MM.1S (cell line): ENCODE measurements at regions not wholly inside any gene's neighbourhood (a gene's known extent, or its start where the extent isn't known, plus 50 kb on each side); places are given as distances from the start of the nearest gene placed in this dataset.

Experiments
- DNase-seq: peaks from one replicate; pipeline ENCODE4 v3.0.0-alpha.2; 2015
- H2AFZ ChIP-seq: fragments of 300-600 bp; sonication (generic); 2 replicates; pipeline ENCODE4 v1.6.0; 2016; ENCODE audit warnings: antibody characterized with exemption, low read length
- H3F3A ChIP-seq: fragments of 300-600 bp; sonication (generic); 2 replicates; pipeline ENCODE4 v1.6.1; 2016; ENCODE audit warnings: mild to moderate bottlenecking, antibody characterized with exemption, low read length, moderate library complexity, mixed read lengths; ENCODE audit not compliant: insufficient read depth
- H3K27ac ChIP-seq: fragments of 300-600 bp; sonication (generic); 2 replicates; pipeline ENCODE4 v1.5.1; 2016; ENCODE audit warnings: mild to moderate bottlenecking, low read length
- H3K27me3 ChIP-seq: fragments of 300-600 bp; sonication (generic); replicated peaks from 2 replicates; pipeline ENCODE4 v1.6.0; 2016; ENCODE audit warnings: low read length; ENCODE audit not compliant: insufficient read depth
- H3K36me3 ChIP-seq: fragments of 300-600 bp; sonication (generic); replicated peaks from 2 replicates; pipeline ENCODE4 v1.6.1; 2016; ENCODE audit warnings: mild to moderate bottlenecking, low read length, mixed read lengths; ENCODE audit not compliant: insufficient read depth
- H3K4me1 ChIP-seq: fragments of 300-600 bp; sonication (generic); 2 replicates; pipeline ENCODE4 v1.6.1; 2016; ENCODE audit warnings: low read length, mixed read lengths
- H3K4me2 ChIP-seq: fragments of 300-600 bp; sonication (generic); 2 replicates; pipeline ENCODE4 v1.6.0; 2016; ENCODE audit warnings: low read depth, low read length
- H3K4me3 ChIP-seq: fragments of 300-600 bp; sonication (generic); 2 replicates; pipeline ENCODE4 v1.5.1; 2016; ENCODE audit warnings: low read length, mixed read lengths
- H3K79me2 ChIP-seq: fragments of 300-600 bp; sonication (generic); 2 replicates; pipeline ENCODE4 v1.6.1; 2016; ENCODE audit warnings: mixed run types, low read length, mixed read lengths
- H3K9ac ChIP-seq: fragments of 300-600 bp; sonication (generic); 2 replicates; pipeline ENCODE4 v1.6.1; 2016; ENCODE audit warnings: low read length, mixed read lengths
- H3K9me2 ChIP-seq: fragments of 300-600 bp; sonication (generic); replicated peaks from 2 replicates; pipeline ENCODE4 v1.6.1; 2016; ENCODE audit warnings: mild to moderate bottlenecking, low read length, mixed read lengths; ENCODE audit not compliant: insufficient read depth
- H3K9me3 ChIP-seq: fragments of 300-600 bp; sonication (generic); replicated peaks from 2 replicates; pipeline ENCODE4 v1.6.1; 2016; ENCODE audit warnings: mild to moderate bottlenecking, low read length, mixed read lengths; ENCODE audit not compliant: insufficient read depth
- H4K20me1 ChIP-seq: fragments of 300-600 bp; sonication (generic); 2 replicates; pipeline ENCODE4 v1.6.1; 2016; ENCODE audit warnings: mild to moderate bottlenecking, low read length, moderate library complexity, mixed read lengths; ENCODE audit not compliant: insufficient read depth
- EZH2 ChIP-seq: fragments of 300-600 bp; sonication (generic); optimal IDR thresholded peaks from 2 replicates; pipeline ENCODE3; 2017; ENCODE audit warnings: low read depth, mild to moderate bottlenecking, antibody characterized with exemption, low read length, mixed read lengths
- EZH2phosphoT487 ChIP-seq: fragments of 300-600 bp; sonication (generic); IDR thresholded peaks from 2 replicates; pipeline ENCODE4 v1.6.1; 2018; ENCODE audit warnings: antibody characterized with exemption, low read length
- TF ChIP-seq, protein P1 (sequence below): fragments of 300-600 bp; sonication (generic); IDR thresholded peaks from 2 replicates; pipeline ENCODE4 v1.5.1; 2016; ENCODE audit warnings: antibody characterized with exemption, low read length, mixed read lengths

DNA sequence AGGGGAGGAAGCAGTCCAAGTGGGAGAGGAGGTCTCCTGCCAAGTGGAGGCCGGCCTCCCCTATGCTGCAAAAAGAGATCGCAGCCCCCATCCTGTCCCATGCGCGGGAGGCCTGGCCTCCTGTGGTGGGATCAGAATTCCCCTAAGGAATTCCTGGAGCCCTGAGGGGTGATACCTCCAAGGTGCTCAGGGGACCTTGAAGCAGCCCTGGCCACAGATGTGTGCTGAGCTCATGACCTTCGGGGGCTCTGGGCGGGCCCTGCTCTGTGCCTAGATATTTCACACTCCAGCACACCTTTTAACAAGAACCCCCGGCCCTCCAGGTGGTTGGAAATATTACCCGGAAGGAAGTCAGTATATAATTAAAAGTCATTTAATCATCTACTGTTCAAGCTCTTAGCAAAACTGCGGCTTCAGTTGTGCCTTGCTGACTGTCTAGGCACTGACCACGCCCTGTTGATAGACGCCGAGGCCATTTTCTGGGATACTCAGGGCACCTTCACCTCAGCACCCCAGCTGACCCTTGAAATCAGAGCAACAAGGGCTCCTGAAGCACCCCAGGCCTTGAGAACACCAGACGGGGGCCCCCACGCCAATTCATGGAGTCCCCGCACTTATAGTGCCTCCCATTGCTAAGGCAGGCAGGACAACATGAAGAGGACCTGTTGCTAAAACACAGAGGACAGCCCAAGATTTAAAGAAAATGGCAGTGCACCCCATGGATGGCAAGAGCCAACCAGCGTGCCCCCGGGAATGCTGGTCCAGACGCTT is 119.1 kb downstream of the NDUFA10 start:
- Histone ChIP-seq H3K4me2 (no peak overlapping the region), H4K20me1 (no peaks in the 10 kb centered on the region), H3K9ac (no peak overlapping the region), H3K27ac (no peak overlapping the region), H3K9me2 (no peaks in the 10 kb centered on the region), H3K79me2 (no peaks in the 10 kb centered on the region), H3K9me3 (no peaks in the 10 kb centered on the region), H3K4me3 (no peak overlapping the region), H3K36me3 (no peaks in the 10 kb centered on the region), H3K4me1 (no peaks in the 10 kb centered on the region), H3K27me3 (no peaks in the 10 kb centered on the region), H3F3A (no peaks in the 10 kb centered on the region), H2AFZ (no peak overlapping the region)
- no peak for DNase-seq
- TF ChIP-seq, protein P1, sequence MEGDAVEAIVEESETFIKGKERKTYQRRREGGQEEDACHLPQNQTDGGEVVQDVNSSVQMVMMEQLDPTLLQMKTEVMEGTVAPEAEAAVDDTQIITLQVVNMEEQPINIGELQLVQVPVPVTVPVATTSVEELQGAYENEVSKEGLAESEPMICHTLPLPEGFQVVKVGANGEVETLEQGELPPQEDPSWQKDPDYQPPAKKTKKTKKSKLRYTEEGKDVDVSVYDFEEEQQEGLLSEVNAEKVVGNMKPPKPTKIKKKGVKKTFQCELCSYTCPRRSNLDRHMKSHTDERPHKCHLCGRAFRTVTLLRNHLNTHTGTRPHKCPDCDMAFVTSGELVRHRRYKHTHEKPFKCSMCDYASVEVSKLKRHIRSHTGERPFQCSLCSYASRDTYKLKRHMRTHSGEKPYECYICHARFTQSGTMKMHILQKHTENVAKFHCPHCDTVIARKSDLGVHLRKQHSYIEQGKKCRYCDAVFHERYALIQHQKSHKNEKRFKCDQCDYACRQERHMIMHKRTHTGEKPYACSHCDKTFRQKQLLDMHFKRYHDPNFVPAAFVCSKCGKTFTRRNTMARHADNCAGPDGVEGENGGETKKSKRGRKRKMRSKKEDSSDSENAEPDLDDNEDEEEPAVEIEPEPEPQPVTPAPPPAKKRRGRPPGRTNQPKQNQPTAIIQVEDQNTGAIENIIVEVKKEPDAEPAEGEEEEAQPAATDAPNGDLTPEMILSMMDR = no peak
- TF ChIP-seq EZH2 = no peak
- no peak for TF ChIP-seq EZH2phosphoT487

GRCh38 chr2:239905306-239905705 is 119.8 kb downstream of the NDUFA10 start:
- H3K36me3 ChIP-seq = no peaks in the 10 kb centered on the region
- no peak overlapping the region for H2AFZ ChIP-seq
- H3K79me2 ChIP-seq = no peaks in the 10 kb centered on the region
- H3K27ac ChIP-seq = no peak overlapping the region
- H4K20me1 ChIP-seq = no peaks in the 10 kb centered on the region
- no peak overlapping the region for H3K4me2 ChIP-seq
- H3K4me3 ChIP-seq = no peak overlapping the region
- H3K9me3 ChIP-seq = no peaks in the 10 kb centered on the region
- TF ChIP-seq, protein P1 = no peak
- TF ChIP-seq EZH2phosphoT487 (no peak), EZH2 (no peak)
- DNase-seq = no peak
- H3K9ac ChIP-seq = no peak overlapping the region
- H3K4me1 ChIP-seq = no peaks in the 10 kb centered on the region
- no peaks in the 10 kb centered on the region for H3K9me2 ChIP-seq
- H3F3A ChIP-seq = no peaks in the 10 kb centered on the region
- no peaks in the 10 kb centered on the region for H3K27me3 ChIP-seq

DNA sequence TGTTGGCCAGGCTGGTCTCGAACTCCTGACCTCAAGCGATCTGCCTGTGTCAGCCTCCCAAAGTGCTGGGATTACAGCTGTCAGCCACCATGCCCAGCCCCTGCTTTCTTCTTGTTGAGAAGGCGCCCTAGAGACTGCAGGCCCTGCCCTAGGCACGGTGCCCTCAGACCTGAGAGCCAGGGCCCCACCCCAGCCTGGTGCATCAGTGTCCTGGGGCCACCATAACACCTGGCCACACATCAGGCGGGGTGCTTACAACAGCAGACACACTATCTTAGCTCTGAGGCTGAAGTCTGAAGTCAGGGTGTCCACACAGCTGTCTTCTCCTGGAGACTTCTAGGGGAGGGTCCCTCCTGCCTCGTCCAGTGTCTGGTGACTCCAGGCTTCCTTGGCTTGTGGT is 120.6 kb downstream of the NDUFA10 start:
- Histone ChIP-seq H3K9me2 (no peaks in the 10 kb centered on the region), H4K20me1 (no peaks in the 10 kb centered on the region), H3K9ac (no peak overlapping the region), H3K4me1 (no peaks in the 10 kb centered on the region), H2AFZ (no peak overlapping the region), H3K4me2 (no peak overlapping the region), H3K4me3 (no peak overlapping the region), H3K9me3 (no peaks in the 10 kb centered on the region), H3K27me3 (no peaks in the 10 kb centered on the region), H3K79me2 (no peaks in the 10 kb centered on the region), H3K36me3 (no peaks in the 10 kb centered on the region), H3K27ac (no peak overlapping the region), H3F3A (no peaks in the 10 kb centered on the region)
- no peak for DNase-seq
- TF ChIP-seq, protein P1 = no peak
- TF ChIP-seq EZH2 (no peak), EZH2phosphoT487 (no peak)
